Body of pancreas (tissue), 4 donors: ENCODE measurements at regions not wholly inside any gene's neighbourhood (a gene's known extent, or its start where the extent isn't known, plus 50 kb on each side); places are given as distances from the start of the nearest gene placed in this dataset.

Experiments
- CTCF ChIP-seq, 7 experiments: fragments of 450-650 bp in 4 of 7; fragments of 200-600 bp in 3 of 7; sonication (generic) in 3 of 7; IDR thresholded peaks; one replicate each; pipeline ENCODE4 v1.5.1; 2016 to 2019; ENCODE audit warnings: antibody characterized with exemption in 7 of 7
- POLR2A ChIP-seq, 3 donors: fragments of 450-650 bp; IDR thresholded peaks; one replicate each; pipeline ENCODE4 v1.6.1; 2016; ENCODE audit warnings: antibody characterized with exemption in 3 of 3, mild to moderate bottlenecking in 2 of 3

DNA sequence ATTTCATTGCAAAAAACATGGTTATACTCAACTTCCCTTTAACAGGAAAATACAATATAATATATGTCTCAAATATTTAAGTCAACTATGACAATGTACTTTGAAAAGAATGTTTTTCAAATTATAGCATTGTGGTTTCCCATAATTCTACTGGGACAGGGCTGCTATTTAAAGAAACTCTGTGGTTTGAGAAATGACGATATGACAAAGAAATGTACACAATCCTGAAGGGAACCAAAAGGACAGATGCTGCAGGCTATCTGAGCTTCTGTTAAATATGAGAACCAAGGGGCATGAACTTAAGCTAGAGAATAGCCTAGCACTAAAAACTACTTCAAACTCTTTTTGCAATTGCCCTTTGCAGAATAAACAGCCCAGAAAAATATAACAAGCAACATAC lies 415.9 kb downstream of the GRB14 start:
- TF ChIP-seq CTCF (IDR thresholded peaks at IDR 0.05) (no peak), POLR2A (IDR thresholded peaks at IDR 0.05) (no peak)
